Activated effector memory CD4-positive, alpha-beta T cell treated with anti-CD3 and anti-CD28 coated beads, Interleukin-2, amount 50 U/mL, for 16 hours (primary cell): ENCODE measurements at regions not wholly inside any gene's neighbourhood (a gene's known extent, or its start where the extent isn't known, plus 50 kb on each side); places are given as distances from the start of the nearest gene placed in this dataset.
"Not testable (repeated sequence)": the region's sequence is repeated elsewhere in the genome, so short reads cannot be mapped to it uniquely, and the experiment has no call there.

ENCODE experiments used
- DNase-seq: peaks from one replicate; pipeline ENCODE4 v3.0.0-alpha.2; 2020

- not testable (repeated sequence) for DNase-seq
Observed at GRCh38 chr13:109702030-109702597, 84.3 kb downstream of the IRS2 start.

GRCh38 chr13:109700176-109700575 lies 86.2 kb downstream of the IRS2 start:
- DNase-seq, result no peak

GRCh38 chr13:109699628-109700071 lies 86.7 kb downstream of the IRS2 start:
- no peak for DNase-seq

GRCh38 chr13:109698779-109699178 lies 87.6 kb downstream of the IRS2 start:
- DNase-seq, result no peak

GRCh38 chr13:109697936-109698335 lies 88.4 kb downstream of the IRS2 start:
- no peak for DNase-seq

GRCh38 chr13:109695402-109696190 lies 90.8 kb downstream of the IRS2 start:
- DNase-seq, result no peak

GRCh38 chr13:109694972-109695371 lies 91.4 kb downstream of the IRS2 start:
- no peak for DNase-seq

GRCh38 chr13:109693213-109693612 lies 93.2 kb downstream of the IRS2 start:
- no peak for DNase-seq

- DNase-seq, result no peak
Observed at GRCh38 chr13:109691689-109692088, 94.7 kb downstream of the IRS2 start.

GRCh38 chr13:109687559-109688448 lies 98.6 kb downstream of the IRS2 start:
- DNase-seq, result no peak

GRCh38 chr13:109685203-109685602 lies 101.2 kb downstream of the IRS2 start:
- no peak for DNase-seq

- no peak for DNase-seq
Observed at GRCh38 chr13:109684824-109685202, 101.6 kb downstream of the IRS2 start.

GRCh38 chr13:109684084-109684823 lies 102.1 kb downstream of the IRS2 start:
- DNase-seq, result no peak

GRCh38 chr13:109682534-109683244 lies 103.7 kb downstream of the IRS2 start:
- DNase-seq, result no peak

GRCh38 chr13:109680930-109681329 lies 105.5 kb downstream of the IRS2 start:
- DNase-seq, result no peak

- DNase-seq, result no peak
Observed at GRCh38 chr13:109680288-109680687, 106.1 kb downstream of the IRS2 start.

GRCh38 chr13:109678459-109678858 lies 107.9 kb downstream of the IRS2 start:
- DNase-seq, result no peak

GRCh38 chr13:109677206-109677605 lies 109.2 kb downstream of the IRS2 start:
- no peak for DNase-seq

- DNase-seq, result no peak
Observed at GRCh38 chr13:109673477-109673876, 112.9 kb downstream of the IRS2 start.

- DNase-seq, result no peak
Observed at GRCh38 chr13:109672545-109672944, 113.8 kb downstream of the IRS2 start.

- no peak for DNase-seq
Observed at GRCh38 chr13:109671919-109672318, 114.5 kb downstream of the IRS2 start.

GRCh38 chr13:109670776-109671175 lies 115.6 kb downstream of the IRS2 start:
- no peak for DNase-seq
